Vagina (tissue), 2 donors: ENCODE measurements at regions not wholly inside any gene's neighbourhood (a gene's known extent, or its start where the extent isn't known, plus 50 kb on each side); places are given as distances from the start of the nearest gene placed in this dataset.

Experiments used
- CTCF ChIP-seq, 3 experiments: fragments of 450-650 bp in 2 of 3; fragments of 200-600 bp in 1 of 3; sonication (generic) in 1 of 3; IDR thresholded peaks; one replicate each; pipeline ENCODE4 v1.5.1; 2017 to 2019; ENCODE audit warnings: antibody characterized with exemption in 3 of 3, mild to moderate bottlenecking in 2 of 3, moderate library complexity in 2 of 3
- POLR2A ChIP-seq, 2 donors: fragments of 450-650 bp; IDR thresholded peaks; one replicate each; pipeline ENCODE4 v1.6.1; 2017; ENCODE audit warnings: antibody characterized with exemption in 2 of 2, mild to moderate bottlenecking in 2 of 2, moderate library complexity in 2 of 2

DNA sequence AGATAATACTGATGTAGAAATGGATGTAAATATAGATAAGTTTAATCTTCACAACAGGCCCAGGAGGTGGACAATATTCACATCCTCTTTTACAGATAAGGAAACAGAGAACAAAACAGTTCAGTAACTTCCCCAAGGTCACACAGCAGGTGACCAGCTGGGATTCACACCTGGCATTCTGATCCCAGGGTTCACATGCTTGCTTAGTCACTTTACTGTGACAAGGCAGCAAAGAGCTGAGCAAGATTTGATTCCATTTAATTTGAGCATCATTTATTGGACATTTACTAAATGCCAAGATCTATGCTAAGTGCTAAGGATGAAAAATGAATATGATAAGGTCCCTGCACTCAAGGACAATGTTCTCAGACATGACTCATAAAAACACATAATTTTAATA lies 94.1 kb upstream of the STARD13 start:
- TF ChIP-seq POLR2A (IDR thresholded peaks at IDR 0.05): no peak
- no peak for TF ChIP-seq CTCF (IDR thresholded peaks at IDR 0.05)
